ENCODE measurements at regions not wholly inside any gene's neighbourhood (a gene's known extent, or its start where the extent isn't known, plus 50 kb on each side); places are given as distances from the start of the nearest gene placed in this dataset.

- no peak for DNase-seq (ENCODE audit: low read depth)
Observed at GRCh38 chr11:27215471-27216269, 147.3 kb downstream of the CCDC34 start.

- DNase-seq (ENCODE audit: low read depth) = no peak
Observed at GRCh38 chr11:27214713-27215112, 148.3 kb downstream of the CCDC34 start.

DNA sequence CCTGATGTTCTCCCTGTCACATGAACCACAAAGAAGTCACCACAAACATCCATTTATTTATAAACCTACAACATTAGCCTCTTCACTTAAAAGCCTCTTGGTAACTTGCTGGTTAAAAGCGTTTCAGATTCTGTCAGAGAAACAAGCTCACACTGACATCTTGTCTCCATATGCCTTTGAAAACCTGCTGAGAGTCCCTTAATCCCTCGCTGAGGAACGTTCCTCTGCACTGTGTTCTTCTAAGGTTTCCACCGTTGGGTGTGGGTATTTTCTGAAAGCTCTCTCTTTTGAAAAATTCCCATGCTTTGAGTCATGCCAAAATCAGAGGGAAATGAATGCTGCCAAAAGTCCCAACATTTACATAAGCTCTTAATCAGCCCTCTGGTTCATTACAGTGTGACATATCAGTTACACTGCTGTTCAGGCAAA lies 149.8 kb downstream of the CCDC34 start:
- no peak for DNase-seq (ENCODE audit: low read depth)

DNA sequence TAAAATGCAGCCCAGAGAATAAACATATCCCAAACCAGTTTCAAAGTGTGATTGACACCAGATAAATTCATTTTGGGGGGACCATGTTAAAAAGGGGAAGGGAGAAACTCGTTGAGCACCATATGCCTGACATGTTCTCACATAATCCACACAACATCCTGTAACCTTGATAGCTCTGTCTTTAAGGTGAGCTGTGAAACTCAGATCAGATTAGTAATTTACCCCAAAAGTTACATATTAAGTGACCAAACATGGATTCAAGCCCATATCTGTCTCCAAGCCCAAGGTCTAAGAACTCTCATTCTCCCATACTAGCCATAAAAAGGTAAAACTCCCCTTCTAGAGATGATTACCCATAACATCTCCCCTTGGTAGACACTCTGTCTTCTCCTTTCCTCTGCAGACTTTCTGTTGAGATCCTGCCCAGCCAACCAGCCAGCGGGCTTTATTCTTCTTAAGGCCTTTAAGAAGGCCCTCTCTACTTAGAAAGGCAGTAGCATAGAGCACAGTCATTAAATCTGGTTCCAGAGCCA lies 150.7 kb downstream of the CCDC34 start:
- DNase-seq (ENCODE audit: low read depth) = no peak

GRCh38 chr11:27211370-27212127 lies 151.5 kb downstream of the CCDC34 start:
- no peak for DNase-seq (ENCODE audit: low read depth)

- no peak for DNase-seq (ENCODE audit: low read depth)
Observed at GRCh38 chr11:27210531-27210930, 152.5 kb downstream of the CCDC34 start.

DNA sequence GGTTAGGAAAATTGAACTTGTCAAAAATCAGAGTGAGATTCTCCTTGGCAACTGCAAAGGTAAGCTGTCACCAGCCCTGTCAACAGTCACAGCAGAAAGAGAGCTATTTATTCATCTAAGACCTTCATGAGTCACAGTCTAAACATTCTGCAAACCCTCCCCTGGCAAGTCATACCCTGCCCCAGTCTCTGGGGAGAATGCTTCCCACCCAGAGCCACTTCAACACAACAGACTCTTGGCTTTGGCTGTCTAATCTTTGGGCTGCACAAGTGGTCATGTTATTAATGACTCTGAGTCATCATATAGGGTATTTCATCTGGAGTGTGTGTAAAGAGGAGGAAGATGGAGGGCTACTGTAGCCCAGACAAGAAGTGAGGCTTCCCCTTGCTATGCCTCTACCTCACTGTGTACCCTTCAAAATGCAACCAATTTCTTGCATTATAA lies 153.4 kb downstream of the CCDC34 start:
- DNase-seq (ENCODE audit: low read depth) = no peak

DNA sequence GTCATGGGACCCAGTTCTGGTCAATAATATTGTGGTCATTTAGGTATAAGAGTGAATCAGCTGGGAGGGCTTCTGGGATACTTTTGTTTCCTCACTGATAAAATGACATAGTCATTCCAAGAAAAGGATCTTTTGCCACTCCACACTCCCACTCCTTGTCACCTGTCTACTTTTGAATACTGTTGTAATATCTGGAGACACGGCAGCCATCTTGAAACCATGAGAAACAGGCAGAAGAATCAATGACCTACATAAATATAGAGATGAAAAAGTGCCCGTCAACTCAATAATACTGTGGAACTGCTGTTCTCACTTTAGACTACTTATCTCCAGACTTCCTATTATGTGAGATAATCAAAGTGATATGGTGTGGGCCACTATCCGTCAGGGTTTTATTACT lies 154.2 kb downstream of the CCDC34 start:
- DNase-seq (ENCODE audit: low read depth) = no peak

DNA sequence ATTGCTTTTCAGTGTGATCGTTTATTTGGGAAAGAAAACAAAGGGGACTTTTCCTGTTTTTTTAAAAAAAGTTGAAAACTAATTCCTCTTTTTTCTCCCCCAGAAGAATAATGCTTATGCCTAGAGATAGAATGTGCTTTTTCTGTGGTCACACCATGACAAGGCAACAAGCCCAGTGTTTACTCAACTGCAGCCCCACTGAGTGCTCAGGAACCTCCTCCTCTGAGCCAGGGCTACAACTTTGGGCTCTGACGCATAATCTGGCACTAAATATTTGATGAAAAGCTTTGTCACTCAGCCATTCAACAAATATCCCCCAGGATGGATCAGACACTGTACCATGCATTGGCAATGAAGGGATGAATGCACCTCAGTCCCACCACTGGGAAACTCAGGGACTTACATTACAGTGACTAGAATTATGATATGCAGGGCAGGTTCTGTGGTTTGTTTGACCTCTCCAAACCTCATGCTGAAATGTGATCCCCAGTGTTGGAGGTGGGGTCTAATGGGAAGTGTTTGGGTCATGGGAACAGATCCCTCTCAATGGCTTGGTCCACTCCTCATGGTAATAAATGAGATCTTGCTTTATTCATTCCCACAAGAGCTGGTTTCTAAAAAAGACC lies 155.9 kb downstream of the CCDC34 start:
- DNase-seq (ENCODE audit: low read depth) = no peak

- DNase-seq (ENCODE audit: low read depth) = no peak
Observed at GRCh38 chr11:27205779-27206570, 157.0 kb downstream of the CCDC34 start.

DNA sequence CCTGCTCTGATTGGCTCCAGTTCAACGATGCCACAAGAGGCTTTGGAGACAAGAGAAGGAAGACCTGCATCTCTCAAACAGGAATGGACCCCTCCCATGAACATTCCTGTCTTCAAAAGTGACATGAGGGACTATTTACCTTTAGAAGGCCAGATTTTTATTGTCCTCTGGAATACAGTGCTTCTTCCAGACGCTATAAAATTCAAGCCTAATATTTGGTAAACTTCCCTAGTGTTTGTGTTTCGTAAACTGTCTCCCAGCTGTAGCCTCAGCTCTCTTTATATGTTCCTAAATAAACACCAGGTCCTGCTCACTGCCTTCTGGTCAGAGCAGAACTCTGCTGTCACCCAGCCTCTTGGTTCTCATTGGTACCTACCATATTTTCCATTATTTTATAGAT lies 157.8 kb downstream of the CCDC34 start:
- DNase-seq (ENCODE audit: low read depth) = no peak

DNA sequence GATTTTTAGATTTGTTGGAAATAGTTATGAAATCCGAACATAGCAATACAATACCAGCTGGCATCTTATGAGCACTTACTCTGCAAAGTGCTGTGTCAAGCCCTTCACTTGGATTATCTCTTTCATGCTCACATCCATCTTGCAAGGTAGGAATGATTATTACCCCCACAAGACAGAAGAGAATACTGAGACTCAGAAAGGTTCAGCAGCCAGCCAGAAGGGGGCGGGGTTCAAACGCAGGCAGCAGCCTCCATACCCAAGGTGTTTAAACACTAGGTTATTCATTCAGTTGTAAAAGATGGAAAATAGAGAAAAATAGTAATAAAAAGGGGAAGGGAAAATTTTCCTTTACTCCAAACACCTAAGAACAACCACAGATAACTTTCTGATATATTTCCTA lies 158.5 kb downstream of the CCDC34 start:
- no peak for DNase-seq (ENCODE audit: low read depth)

DNA sequence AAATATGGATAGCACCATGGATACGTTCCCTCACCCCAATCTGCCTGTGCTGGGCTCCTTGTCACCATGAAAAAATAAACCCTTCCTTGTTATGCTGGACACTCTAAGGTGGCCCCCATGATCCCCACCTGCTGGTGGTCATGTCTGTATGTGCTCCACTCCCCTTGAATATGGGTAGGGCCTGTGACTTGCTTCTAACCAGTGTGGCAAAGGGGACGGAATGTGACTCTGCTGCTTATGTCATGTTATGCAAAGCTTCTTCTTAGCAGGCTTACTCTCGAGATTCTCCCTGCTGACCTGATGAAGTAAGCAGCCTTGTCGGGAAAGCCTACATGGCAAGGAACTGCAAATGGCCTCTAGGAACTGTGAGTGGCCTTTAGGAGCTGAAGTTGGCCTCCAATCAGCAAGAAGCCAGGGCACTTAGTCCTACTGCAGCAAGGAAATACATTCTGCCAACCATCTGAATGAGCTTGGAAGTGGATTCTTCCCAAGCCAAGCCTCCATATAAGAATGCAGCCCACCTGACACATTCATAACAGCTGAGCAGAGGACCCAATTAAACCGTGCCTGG lies 159.9 kb downstream of the CCDC34 start:
- no peak for DNase-seq (ENCODE audit: low read depth)

DNA sequence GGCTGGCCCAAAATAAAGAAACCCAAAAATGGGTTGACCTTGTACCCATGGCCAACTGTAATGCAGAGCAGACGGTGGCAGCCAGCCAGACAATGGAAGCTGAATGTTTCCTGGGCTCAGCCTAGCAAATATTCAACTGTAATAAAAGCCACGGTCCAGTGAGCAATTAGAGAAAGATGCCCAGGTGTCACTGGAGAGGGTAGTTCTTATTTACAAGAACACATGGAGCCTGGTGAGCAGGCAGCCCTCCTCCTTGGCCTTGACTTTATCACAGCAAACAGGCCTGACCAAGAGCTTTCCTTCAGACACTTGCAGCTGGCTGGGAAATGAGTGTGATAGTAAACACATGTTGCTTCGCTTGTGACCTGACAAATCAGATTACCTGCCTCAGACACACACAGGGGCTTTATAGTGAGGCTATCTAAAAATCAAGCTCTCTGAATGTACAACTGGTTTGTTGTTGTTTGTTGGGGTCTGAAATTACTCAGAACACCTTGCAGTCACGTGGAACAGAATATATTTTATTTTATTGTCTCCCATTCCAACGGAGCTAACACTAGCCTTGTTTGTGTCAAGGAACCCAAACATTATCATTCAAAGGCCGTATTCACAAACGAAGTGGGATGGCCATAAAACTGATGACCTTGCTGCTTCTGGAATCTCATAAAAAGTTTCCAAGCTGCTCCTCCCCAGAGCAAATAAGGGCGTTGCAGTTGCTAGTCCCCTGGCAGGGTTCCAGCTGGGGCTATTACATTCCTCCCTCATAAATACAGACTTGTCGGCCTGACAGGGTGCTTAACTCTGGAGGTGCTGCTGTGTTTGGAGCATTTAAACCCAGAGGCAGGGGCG lies 161.1 kb downstream of the BBOX1 start:
- no peak for DNase-seq (ENCODE audit: low read depth)

DNA sequence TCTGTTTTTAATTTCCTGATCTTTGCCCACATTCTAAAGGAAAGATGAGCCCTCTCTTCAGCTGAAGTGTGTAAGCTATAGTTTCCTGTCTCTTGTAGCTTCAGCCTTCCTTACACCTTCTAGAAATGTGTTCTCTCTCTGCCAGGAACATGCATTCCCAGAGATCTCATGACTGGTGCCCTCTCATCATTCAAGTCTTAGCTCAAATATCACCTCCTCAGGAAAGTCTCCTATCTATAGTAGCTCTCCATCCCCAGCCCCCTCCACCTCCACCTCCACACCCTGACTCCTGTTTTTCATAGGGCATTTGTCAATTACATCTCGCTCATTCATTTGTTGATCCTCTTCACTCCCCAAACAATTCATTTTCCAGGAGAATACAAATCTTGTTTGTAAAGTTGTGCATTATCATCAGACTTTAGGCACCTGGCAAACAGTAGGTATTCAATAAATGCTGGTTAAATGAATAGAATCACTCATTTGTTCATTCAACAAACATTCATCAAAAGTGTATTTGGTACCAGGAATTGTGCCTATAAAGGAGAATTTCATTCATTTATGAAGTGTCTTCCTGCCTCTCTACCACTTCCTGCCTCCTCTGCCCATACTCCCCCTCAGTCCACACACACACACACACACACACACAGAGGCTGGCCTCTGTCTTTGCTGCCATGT lies 160.3 kb downstream of the BBOX1 start:
- no peak for DNase-seq (ENCODE audit: low read depth)

DNA sequence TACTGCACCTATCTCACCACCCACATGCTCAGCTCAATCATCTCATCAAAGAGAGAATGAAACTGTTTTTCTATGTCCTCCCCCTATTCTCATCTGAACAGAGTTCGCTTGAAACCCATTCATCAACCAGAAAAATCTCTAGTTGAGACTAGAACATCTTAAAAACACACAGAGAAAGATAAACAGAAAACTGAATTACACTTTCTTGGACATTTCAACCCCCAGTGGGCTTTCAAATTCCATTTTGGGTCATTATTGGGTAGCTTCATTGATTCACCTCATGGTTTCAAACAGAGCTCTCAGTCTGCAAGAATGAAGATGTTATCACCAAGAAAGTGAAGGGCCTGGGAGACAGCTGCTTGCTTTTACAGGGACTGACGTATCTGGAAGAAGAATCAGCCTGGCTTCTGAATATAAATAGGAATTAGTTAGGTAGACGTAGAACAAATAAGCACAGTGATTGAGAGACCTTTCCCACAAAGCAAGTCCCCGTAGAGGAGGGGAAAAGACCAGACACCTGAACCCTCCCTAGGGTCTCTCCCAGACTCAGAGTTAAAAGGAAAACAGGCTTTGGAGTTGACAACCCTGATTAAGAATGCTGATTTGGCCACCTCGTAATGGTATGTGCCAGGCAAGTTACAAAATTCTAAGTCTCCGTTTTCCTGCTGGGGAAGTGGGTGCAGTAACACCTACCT lies 155.7 kb downstream of the BBOX1 start:
- DNase-seq (ENCODE audit: low read depth) = no peak

- DNase-seq (ENCODE audit: low read depth) = no peak
Observed at GRCh38 chr11:27195837-27196202, 155.2 kb downstream of the BBOX1 start.

DNA sequence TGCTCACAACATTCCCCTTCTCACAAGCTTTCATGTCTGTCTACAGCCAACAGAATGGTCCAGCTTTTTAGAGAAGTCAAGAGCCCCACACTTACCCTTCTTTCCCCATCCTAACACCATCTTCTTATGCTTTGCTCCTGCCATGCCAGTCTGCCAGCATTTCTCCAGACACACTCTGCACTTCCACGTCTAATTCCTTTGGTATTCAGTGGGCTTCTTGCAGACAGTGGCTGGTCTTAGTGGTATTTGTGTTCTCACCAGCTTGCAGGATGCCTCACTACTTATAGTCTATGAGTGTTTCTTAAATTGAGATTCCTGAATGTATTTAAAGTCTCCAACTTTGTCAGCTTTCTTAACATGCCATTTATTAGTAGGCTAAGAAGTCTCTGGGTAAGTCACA lies 154.4 kb downstream of the BBOX1 start:
- DNase-seq (ENCODE audit: low read depth) = no peak

Data from forelimb muscle (tissue), 1 donor.